UCSD-AML1 (cell line): ENCODE measurements at regions not wholly inside any gene's neighbourhood (a gene's known extent, or its start where the extent isn't known, plus 50 kb on each side); places are given as distances from the start of the nearest gene placed in this dataset.

Experiments used
- DNase-seq: peaks from one replicate; lab custom pipeline; 2025; ENCODE audit not compliant: unreplicated experiment; lab: John Stamatoyannopoulos, UW

- DNase-seq = no peak
These were observed 184.9 kb upstream of the DPT start for GRCh38 chr1:168913711-168914463.

GRCh38 chr1:168917309-168917708 lies 188.3 kb upstream of the DPT start:
- DNase-seq = no peak

- DNase-seq = no peak
These were observed 188.7 kb upstream of the ATP1B1 start for GRCh38 chr1:168917796-168918195.

GRCh38 chr1:168918860-168919741 lies 187.4 kb upstream of the ATP1B1 start:
- no peak for DNase-seq

- no peak for DNase-seq
These were observed 185.9 kb upstream of the ATP1B1 start for GRCh38 chr1:168920456-168921094.

GRCh38 chr1:168921629-168922028 lies 184.9 kb upstream of the ATP1B1 start:
- DNase-seq = no peak

- no peak for DNase-seq
These were observed 182.9 kb upstream of the ATP1B1 start for GRCh38 chr1:168923521-168924136.

- no peak for DNase-seq
These were observed 181.5 kb upstream of the ATP1B1 start for GRCh38 chr1:168924976-168925375.

GRCh38 chr1:168926236-168926635 lies 180.3 kb upstream of the ATP1B1 start:
- no peak for DNase-seq

GRCh38 chr1:168932539-168932938 lies 174.0 kb upstream of the ATP1B1 start:
- DNase-seq = no peak

GRCh38 chr1:168933141-168933805 lies 173.2 kb upstream of the ATP1B1 start:
- DNase-seq = no peak

- DNase-seq = no peak
These were observed 167.2 kb upstream of the ATP1B1 start for GRCh38 chr1:168939110-168939946.

GRCh38 chr1:168939947-168940223 lies 166.6 kb upstream of the ATP1B1 start:
- DNase-seq = no peak

GRCh38 chr1:168941640-168942039 lies 164.8 kb upstream of the ATP1B1 start:
- no peak for DNase-seq

GRCh38 chr1:168942165-168942564 lies 164.3 kb upstream of the ATP1B1 start:
- DNase-seq = no peak

- DNase-seq = no peak
These were observed 160.6 kb upstream of the ATP1B1 start for GRCh38 chr1:168945870-168946269.

GRCh38 chr1:168947041-168947440 lies 159.4 kb upstream of the ATP1B1 start:
- DNase-seq = no peak

- no peak for DNase-seq
These were observed 156.8 kb upstream of the ATP1B1 start for GRCh38 chr1:168949672-168950071.

GRCh38 chr1:168957818-168958217 lies 148.7 kb upstream of the ATP1B1 start:
- no peak for DNase-seq
